NCI-H128 (cell line): ENCODE measurements at regions not wholly inside any gene's neighbourhood (a gene's known extent, or its start where the extent isn't known, plus 50 kb on each side); places are given as distances from the start of the nearest gene placed in this dataset.
"Not testable (repeated sequence)": the region's sequence is repeated elsewhere in the genome, so short reads cannot be mapped to it uniquely, and the experiment has no call there.

Experiments used
- DNase-seq: peaks from one replicate; lab custom pipeline; 2025; ENCODE audit not compliant: unreplicated experiment; lab: John Stamatoyannopoulos, UW

DNA sequence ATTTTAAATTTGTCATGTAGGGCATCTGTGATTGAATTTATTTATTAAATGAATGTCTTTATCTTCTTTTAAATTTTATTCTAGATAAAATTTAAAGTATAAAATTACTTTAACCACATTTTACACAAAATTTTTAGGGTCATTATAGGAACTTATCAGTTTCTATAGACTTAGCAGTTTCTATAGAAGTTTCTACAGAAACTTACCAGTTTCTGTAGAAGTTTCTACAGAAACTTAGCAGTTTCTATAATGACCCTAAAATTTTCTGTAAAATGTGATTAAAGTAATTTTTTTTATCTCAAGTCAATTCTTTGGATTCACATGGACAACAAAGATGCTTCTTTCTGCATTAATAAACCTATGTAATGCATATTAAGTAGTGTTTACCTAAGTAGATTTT, 565.9 kb upstream of the TECRL start:
- no peak for DNase-seq

DNA sequence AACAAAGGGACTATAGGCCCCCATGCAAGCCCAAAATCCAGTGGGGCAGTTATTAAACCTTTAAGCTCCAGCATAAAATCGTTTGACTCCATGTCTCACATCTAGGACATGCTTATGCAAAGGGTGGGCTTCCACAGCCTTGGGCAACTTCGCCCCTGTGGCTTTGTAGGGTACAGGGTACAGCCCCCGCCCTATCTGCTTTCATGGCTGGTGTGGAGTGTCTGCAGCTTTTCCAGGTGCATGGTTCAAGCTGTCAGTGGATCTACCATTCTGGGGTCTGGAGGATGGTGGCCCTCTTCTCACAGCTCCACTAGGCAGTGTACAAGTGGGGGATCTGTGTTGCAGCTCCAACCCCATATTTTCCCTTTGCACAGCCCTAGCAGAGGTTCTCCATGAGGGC, 559.8 kb upstream of the TECRL start:
- no peak for DNase-seq

DNA sequence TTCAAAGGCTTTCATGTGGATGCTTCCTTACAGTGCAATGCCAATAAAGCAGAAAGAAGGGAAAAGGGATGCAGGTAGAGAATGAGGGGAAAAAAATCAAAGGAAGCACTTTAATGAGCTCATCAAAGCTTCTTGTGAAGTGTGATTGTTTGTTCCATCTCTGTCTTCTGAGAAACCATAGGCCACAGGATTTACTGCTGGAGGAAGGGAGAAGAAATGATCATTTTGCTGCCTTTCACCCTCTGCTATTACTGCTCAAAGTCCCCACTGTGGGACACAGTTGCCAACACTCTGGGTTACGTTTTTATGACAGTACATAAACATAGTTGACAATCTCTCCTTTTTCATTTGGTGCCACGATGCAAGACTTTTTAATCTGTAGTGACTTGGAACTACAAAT, 558.0 kb upstream of the TECRL start:
- no peak for DNase-seq

DNA sequence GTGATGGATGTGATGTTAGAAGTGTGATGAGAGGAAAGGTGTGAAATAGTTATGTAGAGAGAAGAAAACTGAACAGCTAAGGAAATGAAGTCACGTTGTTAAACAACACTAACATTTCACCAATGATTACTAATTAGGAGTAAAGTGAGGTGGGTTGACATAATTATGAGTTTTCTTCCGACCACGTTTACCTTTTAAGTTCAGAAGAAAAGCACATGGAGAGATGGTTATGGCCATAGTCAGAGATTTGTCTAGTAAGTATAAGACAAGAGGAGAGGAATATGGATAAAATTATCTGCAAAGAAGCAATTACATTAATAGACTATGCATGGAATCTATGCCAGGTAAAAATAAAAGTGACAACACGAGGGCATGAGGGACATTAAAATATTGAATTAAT, 551.3 kb upstream of the TECRL start:
- DNase-seq: no peak

GRCh38 chr4:64940698-64941097, 531.4 kb upstream of the TECRL start:
- DNase-seq: no peak

- DNase-seq: no peak
Observed at GRCh38 chr4:64935469-64936001, 526.3 kb upstream of the TECRL start.

DNA sequence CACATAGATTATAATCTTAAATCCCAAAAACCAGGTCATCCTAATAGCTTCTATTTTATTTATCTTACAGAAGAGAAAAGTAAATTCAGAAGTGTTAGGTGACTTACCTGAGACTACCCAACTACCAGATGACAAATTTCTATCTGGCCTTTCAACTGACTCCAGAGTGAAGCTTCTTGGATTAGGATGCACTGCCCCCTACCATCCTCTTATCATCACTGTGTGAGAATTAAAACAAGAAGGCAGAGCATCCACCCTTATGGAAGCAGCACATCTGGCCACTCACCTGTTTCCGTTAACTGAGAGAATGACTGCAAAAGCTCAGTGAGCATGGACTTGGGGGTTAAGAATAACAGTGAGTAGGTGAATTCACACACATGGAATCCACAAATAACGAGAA, 502.6 kb upstream of the TECRL start:
- no peak for DNase-seq

- no peak for DNase-seq
Observed at GRCh38 chr4:64903986-64904385, 494.7 kb upstream of the TECRL start.

- no peak for DNase-seq
Observed at GRCh38 chr4:64899563-64899962, 490.3 kb upstream of the TECRL start.

DNA sequence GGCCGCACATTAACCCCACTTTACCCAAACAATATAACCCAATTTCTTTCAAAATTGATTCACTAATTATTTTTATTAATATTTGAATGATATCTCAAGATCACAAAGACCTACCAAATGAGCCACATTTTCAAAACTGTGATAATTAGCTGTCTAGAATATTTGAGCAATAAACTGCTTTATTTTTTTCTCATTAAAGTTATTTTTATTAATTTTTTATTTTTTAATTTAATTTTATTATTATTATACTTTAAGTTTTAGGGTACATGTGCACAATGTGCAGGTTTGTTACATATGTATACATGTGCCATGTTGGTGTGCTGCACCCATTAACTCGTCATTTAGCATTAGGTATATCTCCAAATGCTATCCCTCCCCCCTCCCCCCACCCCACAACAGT, 489.8 kb upstream of the TECRL start:
- DNase-seq: not testable (repeated sequence)

DNA sequence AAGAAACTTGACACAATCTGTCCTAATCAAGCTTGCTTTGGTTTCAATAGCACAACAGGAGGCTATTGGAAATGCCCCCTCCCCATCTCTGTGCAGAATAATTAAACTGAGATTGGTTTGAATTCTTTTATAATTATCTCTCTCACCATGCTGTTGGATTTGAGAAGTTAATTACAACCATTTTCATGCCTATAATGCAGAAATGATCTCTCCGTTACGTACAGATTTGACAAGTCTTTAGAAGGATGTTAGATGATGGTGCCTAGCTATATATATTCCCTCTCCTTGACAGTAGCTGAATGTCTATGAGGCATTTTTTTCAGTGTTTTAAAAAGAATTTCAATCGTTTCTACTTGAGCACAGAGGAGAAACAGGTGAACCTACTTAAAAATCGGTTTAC, 488.4 kb upstream of the TECRL start:
- no peak for DNase-seq

DNA sequence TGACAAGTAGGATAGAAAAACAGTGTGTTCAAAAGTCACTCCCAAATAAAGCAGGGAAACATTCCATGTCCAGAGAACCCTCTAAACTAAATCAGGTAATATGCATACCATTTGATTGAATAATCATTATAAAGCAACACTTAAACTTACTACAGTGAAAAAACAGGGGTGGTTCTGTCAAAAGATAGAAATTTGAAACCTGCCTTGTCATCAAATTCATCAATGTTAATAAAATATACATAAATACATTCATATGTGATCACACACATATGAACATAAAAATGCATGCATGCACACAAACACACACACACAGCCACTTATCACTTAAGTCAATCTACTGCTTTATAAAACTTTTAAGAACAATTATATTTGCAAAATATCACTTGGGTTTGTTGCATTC, 485.8 kb upstream of the TECRL start:
- DNase-seq: no peak

DNA sequence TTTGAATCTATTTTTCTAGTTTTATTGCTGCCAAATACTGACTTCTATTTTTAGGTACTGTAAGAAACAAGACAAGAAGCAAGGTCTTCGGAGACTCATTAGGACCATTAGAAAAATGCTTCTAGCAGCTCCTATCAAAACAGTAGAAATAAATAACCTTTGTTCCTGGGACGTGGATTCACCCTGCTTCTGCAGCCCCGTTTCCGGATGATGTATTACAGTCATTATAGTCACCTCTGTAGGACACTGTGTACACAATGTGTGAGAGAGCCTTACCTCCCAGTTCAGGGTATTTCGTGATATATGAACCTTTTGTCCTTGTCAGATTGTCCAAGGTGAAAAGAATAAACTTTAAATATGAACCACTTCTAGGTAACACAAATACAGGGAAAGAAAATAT, 484.0 kb upstream of the TECRL start:
- no peak for DNase-seq

DNA sequence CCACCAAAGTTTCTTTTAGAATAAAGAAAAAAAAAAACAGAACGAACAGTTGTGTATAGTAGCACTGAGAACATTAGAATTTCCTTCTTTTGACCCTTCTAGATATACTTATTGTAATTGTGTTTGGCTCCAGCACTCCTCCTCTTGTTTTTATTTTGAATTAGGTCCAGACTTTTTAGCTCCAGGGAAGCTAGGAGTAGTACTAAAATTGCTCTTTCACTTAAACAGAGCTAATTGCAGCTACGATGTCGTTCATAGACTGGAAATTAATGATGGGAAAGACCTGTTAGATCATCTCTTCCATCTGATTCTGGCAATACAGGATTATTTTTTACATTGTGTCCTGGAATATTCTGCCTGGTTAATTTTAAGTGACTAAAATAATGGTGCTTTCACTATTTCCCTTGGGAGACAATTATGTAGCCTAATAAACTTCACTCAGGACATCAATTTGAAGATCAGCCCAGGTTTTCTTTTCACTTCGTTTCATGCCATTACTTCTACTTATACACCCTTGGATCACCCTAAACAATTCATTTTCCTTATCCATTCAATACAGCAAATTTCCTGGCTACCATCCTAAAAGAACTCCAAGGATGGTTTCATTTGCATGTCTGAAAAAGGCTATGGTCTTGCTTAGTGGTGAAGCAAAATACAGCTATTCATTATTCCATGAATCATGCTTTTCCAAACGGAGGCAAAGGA, 480.8 kb upstream of the TECRL start:
- DNase-seq: no peak

GRCh38 chr4:64883087-64883807, 474.0 kb upstream of the TECRL start:
- no peak for DNase-seq

DNA sequence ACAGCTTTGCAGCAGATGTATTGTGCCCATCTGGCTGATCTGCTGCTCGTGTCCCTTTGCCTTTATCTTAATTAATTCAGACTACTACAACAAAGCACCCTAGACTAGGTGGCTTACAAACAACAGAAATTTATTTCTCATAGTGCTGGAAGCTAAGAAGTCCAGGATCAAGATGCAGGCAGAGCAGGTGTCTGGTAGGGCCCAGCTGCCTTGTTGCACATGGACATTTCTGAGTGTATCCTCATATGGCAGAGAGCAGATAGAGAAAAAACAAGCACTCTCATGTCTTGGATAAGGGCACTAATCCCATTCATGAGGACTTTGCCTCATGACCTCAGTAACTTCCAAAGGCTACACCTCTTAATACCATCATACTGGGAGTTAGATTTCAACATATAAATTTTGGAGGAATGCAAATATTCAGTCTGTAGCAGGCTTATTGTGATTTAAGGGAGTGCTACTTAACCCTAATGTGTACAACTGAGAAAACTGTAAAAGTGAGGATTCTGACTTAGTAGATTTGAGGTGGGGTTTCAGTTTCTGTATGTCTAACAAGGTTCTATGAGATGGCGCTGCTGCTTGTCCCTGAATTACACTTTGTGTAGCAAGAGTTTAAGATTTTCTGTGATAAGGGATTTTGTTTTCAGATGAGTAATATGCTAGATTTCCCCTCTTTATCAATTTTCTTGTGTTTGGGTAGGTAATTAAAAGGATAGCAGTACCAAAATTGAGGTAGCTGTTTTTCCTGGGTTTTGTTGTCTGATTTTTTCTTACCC, 473.2 kb upstream of the TECRL start:
- no peak for DNase-seq

GRCh38 chr4:64880557-64880956, 471.3 kb upstream of the TECRL start:
- DNase-seq: no peak

DNA sequence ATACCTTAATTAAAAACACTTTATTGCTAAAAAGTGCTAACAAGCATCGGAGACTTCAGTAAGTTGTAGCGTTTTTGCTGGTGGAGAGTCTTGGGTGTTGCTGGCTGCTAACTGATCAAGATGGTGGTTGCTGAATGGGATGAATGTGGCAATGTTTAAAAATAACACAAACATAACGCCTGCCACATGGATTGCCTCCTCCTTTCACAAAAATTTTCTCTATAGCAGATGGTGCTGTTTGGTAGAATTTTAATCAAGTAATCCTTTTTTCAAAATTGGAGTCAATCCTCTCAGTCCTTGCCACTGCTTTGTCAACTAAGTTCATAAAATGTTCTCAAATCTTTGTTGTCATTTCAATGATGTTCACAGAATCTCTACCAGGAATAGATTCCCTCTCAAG, 466.8 kb upstream of the TECRL start:
- no peak for DNase-seq

DNA sequence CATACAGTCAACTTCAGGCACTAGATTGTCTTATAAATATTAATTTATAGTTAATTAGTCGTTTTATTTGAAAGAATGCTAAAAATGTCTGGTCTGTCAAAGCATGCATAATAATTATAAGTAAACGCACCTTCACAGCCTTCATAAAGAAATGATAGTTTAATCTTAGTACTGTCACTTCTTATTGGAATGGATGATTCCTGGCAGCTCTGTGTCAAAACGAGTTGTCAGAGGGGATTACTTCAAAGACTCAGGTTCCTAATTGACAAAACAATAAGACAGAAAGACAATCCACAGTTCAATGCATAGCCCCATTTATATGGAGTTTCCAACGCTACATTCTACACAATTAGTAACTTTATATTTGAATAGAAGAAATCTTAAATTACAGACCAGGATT, 461.3 kb upstream of the TECRL start:
- no peak for DNase-seq

- DNase-seq: no peak
Observed at GRCh38 chr4:64857815-64858214, 448.6 kb upstream of the TECRL start.

- DNase-seq: no peak
Observed at GRCh38 chr4:64857198-64857597, 447.9 kb upstream of the TECRL start.

GRCh38 chr4:64846417-64846816, 437.2 kb upstream of the TECRL start:
- DNase-seq: no peak
